HEK293T (cell line): ENCODE measurements at regions not wholly inside any gene's neighbourhood (a gene's known extent, or its start where the extent isn't known, plus 50 kb on each side); places are given as distances from the start of the nearest gene placed in this dataset.

Source experiments
- CTCF ChIA-PET: fragments of 350-600 bp; formaldehyde crosslinking; extraction: SDS; loops from one replicate; lab custom pipeline; 2021; ENCODE audit warnings: antibody characterized with exemption, inconsistent platforms; lab: Yijun Ruan, JAX
- POLR2A ChIA-PET: fragments of 350-600 bp; formaldehyde crosslinking; extraction: SDS; loops from one replicate; lab custom pipeline; 2020; ENCODE audit warnings: antibody characterized with exemption, inconsistent platforms; lab: Yijun Ruan, JAX
- DNase-seq: peaks from one replicate; pipeline ENCODE4 v3.0.0; 2012; ENCODE audit warnings: mixed read lengths; ENCODE audit errors: extremely low spot score
- ARNT ChIP-seq: fragments of 450-650 bp; IDR thresholded peaks from 2 replicates; pipeline ENCODE4 v1.6.1; 2017; ENCODE audit warnings: mild to moderate bottlenecking
- BHLHE40 ChIP-seq: fragments of 450-650 bp; IDR thresholded peaks from 2 replicates; pipeline ENCODE4 v1.6.1; 2016; ENCODE audit warnings: mild to moderate bottlenecking, moderate library complexity, borderline replicate concordance
- CTBP1 ChIP-seq: fragments of 450-650 bp; IDR thresholded peaks from 2 replicates; pipeline ENCODE4 v1.6.1; 2016; ENCODE audit warnings: borderline replicate concordance
- ELF4 ChIP-seq: fragments of 450-650 bp; IDR thresholded peaks from 2 replicates; pipeline ENCODE4 v1.6.1; 2017; ENCODE audit warnings: antibody characterized with exemption
- FOXA1 ChIP-seq: fragments of 450-650 bp; IDR thresholded peaks from 2 replicates; pipeline ENCODE4 v1.6.1; 2016; ENCODE audit warnings: mild to moderate bottlenecking
- FOXK2 ChIP-seq: fragments of 450-650 bp; IDR thresholded peaks from 2 replicates; pipeline ENCODE4 v1.6.1; 2016; ENCODE audit warnings: mild to moderate bottlenecking
- FOXM1 ChIP-seq: fragments of 450-650 bp; IDR thresholded peaks from 2 replicates; pipeline ENCODE4 v1.6.1; 2017; ENCODE audit warnings: mild to moderate bottlenecking, borderline replicate concordance
- HDGF ChIP-seq: fragments of 450-650 bp; IDR thresholded peaks from 2 replicates; pipeline ENCODE4 v1.6.1; 2017; ENCODE audit warnings: antibody characterized with exemption, borderline replicate concordance
- L3MBTL2 ChIP-seq: fragments of 450-650 bp; conservative IDR thresholded peaks from 2 replicates; pipeline ENCODE4 v1.6.1; 2016; ENCODE audit warnings: mild to moderate bottlenecking
- LEF1 ChIP-seq: fragments of 450-650 bp; IDR thresholded peaks from 2 replicates; pipeline ENCODE4 v1.6.1; 2017; ENCODE audit warnings: mild to moderate bottlenecking, borderline replicate concordance
- NFRKB ChIP-seq: fragments of 450-650 bp; IDR thresholded peaks from 2 replicates; pipeline ENCODE4 v1.6.1; 2016; ENCODE audit warnings: mild to moderate bottlenecking, moderate library complexity
- SP1 ChIP-seq: fragments of 450-650 bp; IDR thresholded peaks from 2 replicates; pipeline ENCODE4 v1.6.1; 2017
- SUZ12 ChIP-seq: fragments of 450-650 bp; IDR thresholded peaks from 2 replicates; pipeline ENCODE4 v1.6.1; 2016; ENCODE audit warnings: mild to moderate bottlenecking
- TARDBP ChIP-seq: fragments of 450-650 bp; IDR thresholded peaks from 2 replicates; pipeline ENCODE4 v1.6.1; 2016
- ZNF384 ChIP-seq: fragments of 450-650 bp; IDR thresholded peaks from 2 replicates; pipeline ENCODE4 v1.6.1; 2016
- TF ChIP-seq, protein P1 (sequence below): fragments of 450-650 bp; IDR thresholded peaks from 2 replicates; pipeline ENCODE4 v1.6.1; 2016

DNA sequence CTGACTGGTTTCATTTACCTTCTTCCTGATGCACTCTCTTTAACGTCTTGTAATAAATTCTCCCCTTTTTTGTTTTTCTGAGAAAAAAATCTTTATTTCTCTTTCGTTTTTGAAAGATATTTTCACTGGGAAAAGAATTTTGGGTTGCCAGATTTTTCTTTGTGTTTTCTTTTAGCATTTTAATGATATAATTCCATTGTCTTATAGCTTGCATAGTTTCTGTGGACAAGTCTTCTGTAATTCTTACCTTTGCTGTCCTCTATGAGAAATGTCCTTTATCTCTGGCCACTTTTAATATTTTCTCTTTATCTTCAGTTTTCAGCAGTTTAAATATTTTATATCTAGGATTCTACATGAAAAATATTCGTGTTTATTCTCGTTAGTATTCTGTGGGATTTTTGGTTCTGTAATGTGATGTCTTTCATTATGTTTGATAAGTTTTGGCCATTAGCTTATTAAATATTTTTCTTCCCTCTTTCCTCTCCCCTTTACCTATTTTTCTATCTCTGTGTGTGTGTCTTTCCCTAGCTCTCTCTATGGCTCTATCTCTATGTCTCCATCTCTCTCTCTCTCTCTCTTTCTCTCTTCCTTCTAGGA lies 236.5 kb downstream of the C16orf95 start:
- no peak for DNase-seq
- ChIA-PET POLR2A (no interaction called here), CTCF (no interaction called here)
- no peak for TF ChIP-seq FOXK2
- no peak for TF ChIP-seq BHLHE40
- TF ChIP-seq, protein P1, sequence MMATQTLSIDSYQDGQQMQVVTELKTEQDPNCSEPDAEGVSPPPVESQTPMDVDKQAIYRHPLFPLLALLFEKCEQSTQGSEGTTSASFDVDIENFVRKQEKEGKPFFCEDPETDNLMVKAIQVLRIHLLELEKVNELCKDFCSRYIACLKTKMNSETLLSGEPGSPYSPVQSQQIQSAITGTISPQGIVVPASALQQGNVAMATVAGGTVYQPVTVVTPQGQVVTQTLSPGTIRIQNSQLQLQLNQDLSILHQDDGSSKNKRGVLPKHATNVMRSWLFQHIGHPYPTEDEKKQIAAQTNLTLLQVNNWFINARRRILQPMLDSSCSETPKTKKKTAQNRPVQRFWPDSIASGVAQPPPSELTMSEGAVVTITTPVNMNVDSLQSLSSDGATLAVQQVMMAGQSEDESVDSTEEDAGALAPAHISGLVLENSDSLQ = no peak
- no peak for TF ChIP-seq ARNT
- no peak for TF ChIP-seq SUZ12
- no peak for TF ChIP-seq L3MBTL2
- no peak for TF ChIP-seq ELF4
- TF ChIP-seq ZNF384 = no peak
- no peak for TF ChIP-seq SP1
- no peak for TF ChIP-seq FOXA1
- TF ChIP-seq FOXM1 = no peak

DNA sequence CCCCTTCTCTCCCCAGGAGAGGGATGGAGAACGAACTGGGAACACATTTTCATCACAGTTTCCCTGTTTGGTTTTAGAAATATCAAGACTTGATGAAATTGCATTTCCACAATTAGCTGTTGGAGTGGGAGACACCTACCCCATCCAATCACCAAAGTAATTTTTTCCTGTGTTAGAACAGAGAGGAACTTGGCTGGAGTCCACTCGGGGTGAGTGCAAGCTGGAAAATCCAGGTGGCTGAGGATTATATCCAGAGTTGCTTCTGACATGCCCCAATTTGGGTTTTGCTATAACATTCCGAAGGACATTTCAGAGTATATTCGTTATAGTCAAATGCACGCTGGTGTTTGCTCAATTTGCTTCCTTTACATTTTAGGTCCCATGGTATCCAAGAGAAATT lies 231.8 kb downstream of the C16orf95 start:
- no peak for DNase-seq
- ChIA-PET CTCF (no interaction called here), POLR2A (no interaction called here)
- TF ChIP-seq, protein P1 = no peak
- TF ChIP-seq CTBP1 (no peak), L3MBTL2 (no peak), ZNF384 (no peak), SUZ12 (no peak)

DNA sequence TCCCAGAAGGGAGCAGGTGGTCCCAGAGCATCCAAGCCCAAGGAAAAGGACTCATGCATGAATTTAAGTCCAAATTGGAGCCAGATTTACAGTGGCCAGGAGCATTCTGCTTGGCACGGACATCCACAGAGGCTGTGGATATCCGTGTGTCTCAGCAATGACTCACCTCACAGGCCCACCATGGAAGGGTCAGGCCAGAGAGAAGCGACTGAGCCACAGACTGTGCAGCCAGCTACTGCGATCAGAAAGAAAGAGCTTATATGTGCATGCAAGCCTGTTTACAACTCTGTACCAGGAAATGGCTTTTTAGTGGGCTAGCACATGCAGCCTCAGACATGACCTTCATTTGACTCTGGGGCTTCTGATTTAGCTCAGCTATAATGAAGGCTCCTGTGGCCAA lies 231.0 kb downstream of the C16orf95 start:
- CTCF ChIA-PET = no interaction called here
- DNase-seq = no peak
- TF ChIP-seq TARDBP (no peak), L3MBTL2 (no peak), HDGF (no peak), FOXM1 (no peak), CTBP1 (no peak), NFRKB (no peak), SP1 (no peak), FOXK2 (no peak), ZNF384 (no peak), SUZ12 (no peak), LEF1 (no peak), ARNT (no peak)
- POLR2A ChIA-PET = no interaction called here

DNA sequence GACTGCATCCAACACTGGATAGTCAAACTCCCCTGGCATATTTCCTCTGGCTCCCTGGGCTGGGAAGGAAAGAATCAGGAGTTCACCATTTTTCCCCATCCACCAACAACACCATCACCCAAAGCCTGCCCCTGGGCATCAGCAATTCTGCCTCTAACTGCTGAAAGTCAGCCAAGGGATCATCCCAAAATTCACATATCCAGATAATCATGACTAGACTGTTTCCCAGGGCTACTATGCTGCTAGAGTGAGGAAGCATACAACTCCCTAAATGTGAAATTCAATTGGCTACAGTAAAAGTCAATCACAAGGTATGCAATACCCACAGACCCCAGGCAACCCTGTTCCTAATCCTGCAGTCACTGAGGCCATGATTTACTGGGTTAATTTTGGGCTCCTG lies 230.6 kb downstream of the C16orf95 start:
- no peak for DNase-seq
- ChIA-PET POLR2A (no interaction called here), CTCF (no interaction called here)
- TF ChIP-seq TARDBP = no peak
- TF ChIP-seq, protein P1 = peak; percentile 29; the same call in 1 of the 2 replicates

DNA sequence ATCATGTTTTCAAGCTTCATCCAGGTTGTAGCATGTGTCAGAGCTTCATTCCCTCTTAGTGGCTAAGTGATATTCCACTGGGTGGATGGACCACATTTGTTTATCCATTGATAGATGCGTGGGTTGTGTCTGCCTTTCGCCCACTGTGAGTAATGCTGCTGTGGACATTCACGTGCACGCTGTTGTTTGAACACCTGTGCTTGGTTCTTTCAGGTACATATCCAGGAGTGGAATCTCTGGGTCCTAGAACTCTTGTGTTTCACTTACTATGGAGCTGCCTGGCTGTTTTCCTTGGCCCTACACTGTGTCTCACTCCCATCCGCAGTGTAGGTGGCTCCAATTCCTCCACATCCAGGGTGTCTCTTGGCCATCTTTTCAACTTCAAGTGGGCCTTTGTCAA lies 224.2 kb downstream of the C16orf95 start:
- CTCF ChIA-PET = no interaction called here
- no peak for DNase-seq
- TF ChIP-seq ELF4 = no peak
- TF ChIP-seq NFRKB = no peak
- no peak for TF ChIP-seq LEF1
- no peak for TF ChIP-seq ARNT
- TF ChIP-seq FOXK2 = no peak
- TF ChIP-seq SUZ12 = no peak
- POLR2A ChIA-PET = no interaction called here

DNA sequence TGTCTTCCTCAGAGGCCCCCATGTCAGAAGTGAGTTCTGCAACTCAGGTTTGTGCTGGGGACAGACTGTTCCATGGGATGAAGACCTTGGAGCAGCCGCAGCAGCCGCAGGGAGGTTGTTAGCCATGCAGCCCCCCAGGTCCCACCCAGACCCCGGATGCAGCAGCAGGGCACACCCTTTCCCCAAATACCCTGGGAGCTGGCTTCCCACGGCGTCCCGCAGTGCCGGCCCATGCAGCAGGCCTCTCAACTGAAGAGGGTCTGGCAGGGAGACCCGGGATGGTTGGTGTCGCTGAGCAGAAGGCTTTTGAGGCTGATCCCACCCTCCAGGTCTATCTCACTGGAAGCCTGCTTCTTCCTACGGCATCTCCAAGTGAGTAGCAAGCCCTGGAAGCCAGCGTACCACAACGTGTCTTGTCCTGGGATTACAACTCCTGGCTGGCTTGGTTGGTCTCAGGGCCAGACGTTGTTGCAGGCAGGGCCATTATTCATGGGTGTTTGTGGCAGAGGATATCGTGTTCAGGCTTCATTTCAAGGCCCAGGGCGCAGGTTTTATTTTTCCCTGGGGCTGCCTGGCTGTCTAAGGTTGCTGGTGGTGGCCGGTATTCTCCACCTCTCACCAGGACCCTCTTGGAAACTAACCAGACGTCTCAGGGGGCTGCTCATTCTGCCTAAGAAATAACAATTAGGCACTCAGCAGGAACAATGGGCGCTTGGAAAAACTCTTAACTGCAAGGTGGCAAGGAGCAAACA lies 223.2 kb downstream of the C16orf95 start:
- CTCF ChIA-PET = no interaction called here
- POLR2A ChIA-PET = no interaction called here
- TF ChIP-seq FOXM1 = no peak
- no peak for DNase-seq

DNA sequence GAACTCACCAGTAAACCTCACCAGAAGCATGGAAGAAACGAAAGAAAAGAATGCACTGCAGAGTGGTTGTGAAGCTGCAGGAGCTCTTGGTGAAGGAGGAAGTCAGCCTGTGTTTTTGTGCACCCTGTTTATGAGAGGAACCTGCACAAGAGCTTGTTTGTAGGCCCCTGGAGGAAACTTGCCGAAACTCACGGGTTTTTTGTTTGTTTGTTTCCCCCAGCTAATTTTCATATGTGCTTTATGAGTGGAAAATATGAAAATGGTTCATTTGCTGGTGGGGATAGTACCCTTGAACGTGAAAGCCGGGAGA lies 222.7 kb downstream of the C16orf95 start:
- no peak for TF ChIP-seq FOXM1
- TF ChIP-seq TARDBP = no peak
- no peak for TF ChIP-seq BHLHE40
- no peak for TF ChIP-seq ZNF384
- TF ChIP-seq ARNT = no peak
- no peak for TF ChIP-seq SP1
- TF ChIP-seq L3MBTL2 = no peak
- DNase-seq = no peak
- POLR2A ChIA-PET = no interaction called here
- CTCF ChIA-PET = no interaction called here
